CD4-positive, alpha-beta T cell treated with Interleukin-17A for 1 hour (primary cell): ENCODE measurements at regions not wholly inside any gene's neighbourhood (a gene's known extent, or its start where the extent isn't known, plus 50 kb on each side); places are given as distances from the start of the nearest gene placed in this dataset.
"Not testable (repeated sequence)": the region's sequence is repeated elsewhere in the genome, so short reads cannot be mapped to it uniquely, and the experiment has no call there.

Source experiments
- DNase-seq: peaks from one replicate; pipeline ENCODE4 v3.0.0-alpha.2; 2020

- no peak for DNase-seq
These were observed 535.9 kb downstream of the TRIB2 start for GRCh38 chr2:13252615-13253014.

GRCh38 chr2:13255485-13255884 is 538.7 kb downstream of the TRIB2 start:
- no peak for DNase-seq

DNA sequence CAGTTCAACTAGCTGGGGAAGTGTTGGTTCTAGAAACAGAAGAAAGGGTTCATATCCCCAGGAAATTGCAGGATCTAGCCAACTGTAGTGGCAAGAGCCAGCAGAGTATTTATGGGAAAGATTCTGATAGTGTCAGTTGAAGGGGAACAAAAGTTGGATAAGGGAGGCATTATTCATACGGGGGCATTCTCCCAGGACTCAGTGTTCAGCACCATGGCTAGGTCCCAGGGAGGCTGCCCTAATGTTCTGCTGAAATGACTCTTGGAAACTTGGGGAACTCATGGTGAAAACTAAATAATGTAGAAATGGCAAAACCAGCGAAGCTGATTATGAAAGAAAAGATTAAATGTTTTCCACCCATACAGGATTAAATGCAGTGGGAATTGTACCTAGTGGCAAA is 543.7 kb downstream of the TRIB2 start:
- no peak for DNase-seq

GRCh38 chr2:13266166-13266565 is 549.4 kb downstream of the TRIB2 start:
- no peak for DNase-seq

GRCh38 chr2:13284688-13285087 is 568.0 kb downstream of the TRIB2 start:
- DNase-seq: no peak

GRCh38 chr2:13289310-13289709 is 572.6 kb downstream of the TRIB2 start:
- DNase-seq: no peak

DNA sequence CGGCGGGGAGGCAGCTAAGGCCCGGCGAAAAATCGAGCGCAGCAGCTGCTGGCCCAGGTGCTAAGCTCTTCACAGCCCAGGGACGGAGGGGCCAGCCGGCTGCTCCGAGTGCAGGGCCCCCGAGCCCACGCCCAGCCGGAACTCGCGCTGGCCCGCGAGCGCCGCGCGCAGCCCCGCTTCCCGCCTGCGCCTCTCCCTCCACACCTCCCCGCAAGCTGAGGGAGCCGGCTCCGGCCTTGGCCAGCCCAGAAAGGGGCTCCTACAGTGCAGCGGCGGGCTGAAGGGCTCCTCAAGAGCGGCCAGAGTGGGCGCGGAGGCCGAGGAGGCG is 591.7 kb downstream of the TRIB2 start:
- not testable (repeated sequence) for DNase-seq

- no peak for DNase-seq
These were observed 592.3 kb downstream of the TRIB2 start for GRCh38 chr2:13308989-13309388.

DNA sequence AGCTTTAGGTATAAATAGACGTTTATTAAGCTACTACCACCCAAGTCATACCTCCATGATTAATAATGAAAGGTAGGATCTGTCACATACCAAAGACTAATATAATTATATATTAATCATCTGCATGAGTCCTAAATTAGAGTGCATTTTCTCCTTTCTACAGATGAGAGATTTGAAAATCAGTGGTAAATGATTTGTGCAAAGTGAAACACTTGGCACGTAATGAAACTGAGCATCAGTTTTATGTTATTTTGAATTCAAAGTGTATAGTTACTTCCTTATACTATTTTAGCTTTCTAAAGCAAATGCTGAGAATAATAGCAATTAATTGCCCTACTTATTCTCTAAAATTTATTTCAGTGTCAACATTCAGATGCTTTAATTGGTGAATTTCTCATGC is 615.3 kb downstream of the TRIB2 start:
- DNase-seq: no peak

DNA sequence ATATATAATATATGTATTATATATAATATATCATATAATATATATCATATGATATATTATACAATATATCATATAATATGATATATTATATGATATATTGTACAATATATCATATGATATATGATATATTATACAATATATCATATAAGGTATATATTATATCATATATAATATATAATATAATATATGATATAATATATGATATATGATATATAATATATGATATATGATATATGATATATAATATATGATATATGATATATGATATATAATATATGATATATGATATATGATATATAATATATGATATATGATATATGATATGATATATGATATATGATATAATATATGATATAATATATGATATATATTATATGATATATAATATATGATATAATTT is 617.3 kb downstream of the TRIB2 start:
- not testable (repeated sequence) for DNase-seq

DNA sequence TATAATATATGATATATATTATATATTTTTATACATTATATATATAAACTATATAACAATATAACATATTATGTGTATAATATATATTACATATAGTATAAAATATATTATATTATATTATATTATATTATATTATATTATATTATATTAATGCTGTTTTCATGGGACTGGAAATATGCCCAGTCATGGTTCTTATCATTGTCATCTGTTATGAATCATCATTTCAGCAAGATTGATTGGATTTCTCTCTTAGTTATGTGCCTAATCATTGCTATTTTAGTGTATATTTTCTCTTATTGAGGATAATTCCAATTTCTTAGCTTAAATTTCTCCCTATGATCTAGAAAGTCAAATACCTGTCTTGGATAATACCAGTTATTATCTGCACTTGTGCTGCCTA is 617.8 kb downstream of the TRIB2 start:
- no peak for DNase-seq

DNA sequence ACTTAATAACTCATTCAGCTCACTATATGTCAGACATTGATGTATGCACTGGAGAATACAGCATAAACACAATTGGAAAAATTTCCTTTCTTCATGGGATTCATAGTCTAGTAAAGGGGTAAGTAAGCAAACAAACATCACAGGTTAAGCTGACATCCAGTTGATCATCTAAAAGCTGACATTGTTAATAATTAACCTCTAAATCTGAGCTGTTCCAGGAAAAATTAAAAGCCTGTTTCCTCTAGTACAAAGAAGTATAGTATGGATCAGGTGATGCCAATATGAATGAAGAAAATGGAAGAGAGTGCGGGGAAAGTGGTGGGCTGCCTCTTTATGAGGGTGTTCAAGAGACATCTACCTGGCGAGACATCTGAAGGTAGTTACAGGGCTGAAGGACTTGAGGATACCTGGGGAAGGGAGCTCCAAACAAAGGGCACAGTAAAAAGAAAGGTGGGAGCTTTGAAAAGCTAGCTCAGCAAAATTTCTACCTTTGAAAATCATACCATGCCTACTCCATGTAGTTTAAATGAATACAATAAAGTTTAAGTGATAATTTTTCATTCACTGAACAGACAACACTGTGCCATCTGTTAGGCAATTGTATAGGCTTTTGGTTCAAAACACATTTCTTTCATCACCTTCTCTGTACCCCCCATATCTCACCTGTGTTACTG is 619.3 kb downstream of the TRIB2 start:
- no peak for DNase-seq

- no peak for DNase-seq
These were observed 634.3 kb downstream of the TRIB2 start for GRCh38 chr2:13351068-13351467.

DNA sequence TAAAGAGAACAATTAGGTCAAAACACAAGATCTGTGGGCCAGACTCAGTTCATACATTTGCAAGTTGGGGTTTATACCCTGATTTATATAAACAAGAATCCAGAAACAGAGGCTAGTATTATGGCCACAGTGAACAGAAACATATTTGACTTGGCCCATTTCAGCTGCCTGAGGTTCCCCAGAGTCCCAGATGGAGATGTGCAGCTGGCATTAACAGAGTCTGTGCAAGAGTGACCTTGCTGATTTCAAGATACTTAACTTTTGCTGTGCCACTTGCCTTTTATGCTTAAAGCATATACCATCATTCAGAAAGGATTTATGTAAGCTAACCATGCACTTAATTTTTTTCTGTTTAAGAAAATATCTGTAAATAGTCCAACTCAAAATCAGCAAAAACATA is 636.3 kb downstream of the TRIB2 start:
- DNase-seq: no peak

GRCh38 chr2:13354031-13354430 is 637.3 kb downstream of the TRIB2 start:
- DNase-seq: no peak

GRCh38 chr2:13381928-13382327 is 665.2 kb downstream of the TRIB2 start:
- not testable (repeated sequence) for DNase-seq

DNA sequence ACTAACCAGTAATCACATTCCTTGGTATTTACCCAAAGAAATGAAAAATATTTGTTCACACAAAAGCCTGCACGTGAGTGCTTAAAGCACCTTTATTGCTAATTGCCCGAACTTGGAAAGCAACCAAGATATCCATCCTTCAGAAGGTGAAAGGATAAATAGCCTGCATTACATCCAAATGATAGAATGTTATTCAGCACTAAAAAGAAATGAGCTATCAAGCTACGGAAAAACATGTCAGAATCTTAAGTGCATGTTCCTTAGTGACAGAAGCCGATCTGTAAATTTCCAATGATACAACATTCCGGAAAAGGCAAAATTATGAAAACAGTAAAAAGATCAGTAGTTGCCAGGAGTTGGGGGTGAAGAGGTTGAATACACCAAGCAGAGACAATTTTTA is 672.4 kb downstream of the TRIB2 start:
- DNase-seq: not testable (repeated sequence)

GRCh38 chr2:13390676-13391075 is 673.9 kb downstream of the TRIB2 start:
- DNase-seq: no peak

DNA sequence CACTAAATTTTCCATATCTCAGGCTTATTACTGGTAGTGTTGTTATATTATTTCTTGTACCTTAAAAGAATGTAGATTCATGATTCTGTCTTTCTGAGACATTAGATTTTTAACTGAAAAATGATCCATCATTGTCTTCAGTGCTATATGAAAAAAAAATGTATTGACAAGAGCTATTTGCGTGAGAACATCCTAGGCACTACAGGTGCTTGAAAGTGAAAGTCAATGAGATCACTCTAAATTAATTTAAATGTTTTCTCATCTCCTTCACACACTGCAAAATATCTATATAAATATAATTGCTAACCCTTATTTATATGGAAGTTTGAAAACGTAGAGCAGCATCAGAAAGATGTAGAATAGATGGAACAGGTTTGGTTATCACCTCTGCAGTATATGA is 684.6 kb downstream of the TRIB2 start:
- no peak for DNase-seq

- DNase-seq: no peak
These were observed 697.3 kb downstream of the TRIB2 start for GRCh38 chr2:13413989-13414388.

DNA sequence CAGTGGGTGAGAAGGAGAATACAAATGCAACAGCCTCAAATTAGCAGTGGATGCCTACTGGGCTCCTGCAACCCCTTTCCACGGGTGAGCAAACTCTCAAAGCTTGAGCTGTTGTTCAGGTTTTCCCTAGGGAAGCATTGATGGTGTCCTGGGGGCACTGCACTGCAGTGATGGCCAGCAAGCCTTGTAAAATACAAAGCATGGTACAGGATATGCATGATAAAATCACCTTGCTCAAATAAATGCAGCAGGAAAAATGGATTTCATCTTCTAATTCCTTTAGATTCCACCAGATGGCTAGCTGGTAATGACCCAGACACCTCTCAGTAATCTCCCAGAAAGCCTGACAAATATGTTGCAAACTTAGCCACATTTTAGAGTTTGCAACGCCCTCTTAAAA is 698.2 kb downstream of the TRIB2 start:
- DNase-seq: no peak

GRCh38 chr2:13433954-13434353 is 717.2 kb downstream of the TRIB2 start:
- no peak for DNase-seq

- DNase-seq: not testable (repeated sequence)
These were observed 727.0 kb downstream of the TRIB2 start for GRCh38 chr2:13443554-13444261.

- DNase-seq: no peak
These were observed 745.7 kb downstream of the TRIB2 start for GRCh38 chr2:13462464-13462863.

- DNase-seq: no peak
These were observed 749.3 kb downstream of the TRIB2 start for GRCh38 chr2:13466076-13466475.
